PC-9 (cell line): ENCODE measurements at regions not wholly inside any gene's neighbourhood (a gene's known extent, or its start where the extent isn't known, plus 50 kb on each side); places are given as distances from the start of the nearest gene placed in this dataset.

Source experiments
- BruUV-seq: library from RNA; stranded (reverse); fragments of 400-500 nt; replicated peaks from 2 replicates; lab custom pipeline; 2021; lab: Mats Ljungman, UMichigan
- CTCF ChIA-PET: fragments of 300-600 bp; sonication (Branson Sonifier 250); formaldehyde crosslinking; loops from one replicate; lab custom pipeline; 2022; ENCODE audit warnings: antibody characterized with exemption; lab: Charles Lee
- POLR2A ChIA-PET: fragments of 300-600 bp; sonication (Branson Sonifier 250); formaldehyde crosslinking; loops from one replicate; lab custom pipeline; 2022; ENCODE audit warnings: antibody characterized with exemption; ENCODE audit not compliant: unreplicated experiment; lab: Charles Lee
- DNase-seq, 2 experiments: peaks; one replicate each; pipeline versions ENCODE4 v3.0.0 to v3.0.0-alpha.2; 2015 to 2022; ENCODE audit warnings: mixed read lengths in 1 of 2
- H2AFZ ChIP-seq: fragments of 200-600 bp; sonication (generic); 2 replicates; pipeline ENCODE4 v1.8.1; 2017; ENCODE audit warnings: antibody characterized with exemption
- H3F3A ChIP-seq: fragments of 200-600 bp; sonication (generic); 2 replicates; pipeline ENCODE4 v1.8.1; 2017; ENCODE audit warnings: antibody characterized with exemption, mild to moderate bottlenecking, low read depth; ENCODE audit not compliant: insufficient read depth
- H3K27ac ChIP-seq: fragments of 200-600 bp; sonication (generic); 2 replicates; pipeline ENCODE4 v1.6.1; 2016; ENCODE audit warnings: mixed run types
- H3K27me3 ChIP-seq: fragments of 200-600 bp; sonication (generic); 2 replicates; pipeline ENCODE4 v1.6.1; 2016; ENCODE audit warnings: low read depth, mixed run types; ENCODE audit not compliant: insufficient read depth
- H3K36me3 ChIP-seq: fragments of 200-600 bp; sonication (generic); 2 replicates; pipeline ENCODE4 v1.6.1; 2016; ENCODE audit warnings: low read depth, mixed run types
- H3K4me1 ChIP-seq: fragments of 200-600 bp; sonication (generic); replicated peaks from 2 replicates; pipeline ENCODE4 v1.6.1; 2016; ENCODE audit warnings: mixed run types; ENCODE audit not compliant: insufficient read depth
- H3K4me2 ChIP-seq: fragments of 200-600 bp; sonication (generic); 2 replicates; pipeline ENCODE4 v1.6.1; 2017; ENCODE audit warnings: mixed run types
- H3K4me3 ChIP-seq: fragments of 200-600 bp; sonication (generic); 2 replicates; pipeline ENCODE4 v1.6.1; 2016; ENCODE audit warnings: mixed run types
- H3K79me2 ChIP-seq: fragments of 200-600 bp; sonication (generic); 2 replicates; pipeline ENCODE4 v1.6.1; 2017; ENCODE audit warnings: low read depth, mixed run types
- H3K9me2 ChIP-seq: fragments of 200-600 bp; sonication (generic); 2 replicates; pipeline ENCODE4 v1.8.1; 2017; ENCODE audit warnings: mild to moderate bottlenecking; ENCODE audit not compliant: insufficient read depth
- H3K9me3 ChIP-seq: fragments of 200-600 bp; sonication (generic); 2 replicates; pipeline ENCODE4 v1.8.1; 2016; ENCODE audit warnings: low read depth; ENCODE audit not compliant: insufficient read depth
- H4K20me1 ChIP-seq: fragments of 200-600 bp; sonication (generic); 2 replicates; pipeline ENCODE4 v1.8.1; 2017; ENCODE audit not compliant: insufficient read depth
- CTCF ChIP-seq: fragments of 200-600 bp; sonication (generic); conservative IDR thresholded peaks from 2 replicates; pipeline ENCODE4 v1.6.1; 2017; ENCODE audit warnings: mixed run types, antibody characterized with exemption, mild to moderate bottlenecking, moderate library complexity
- EZH2 ChIP-seq: fragments of 200-600 bp; sonication (generic); IDR thresholded peaks from 2 replicates; pipeline ENCODE4 v1.8.0; 2017; ENCODE audit warnings: antibody characterized with exemption, low read depth
- intact Hi-C: fragments of 100-400 bp; cut with micrococcal nuclease; formaldehyde crosslinking; loops from one replicate; pipeline ENCODE4 v1.10.0; 2022; ENCODE audit not compliant: unreplicated experiment

DNA sequence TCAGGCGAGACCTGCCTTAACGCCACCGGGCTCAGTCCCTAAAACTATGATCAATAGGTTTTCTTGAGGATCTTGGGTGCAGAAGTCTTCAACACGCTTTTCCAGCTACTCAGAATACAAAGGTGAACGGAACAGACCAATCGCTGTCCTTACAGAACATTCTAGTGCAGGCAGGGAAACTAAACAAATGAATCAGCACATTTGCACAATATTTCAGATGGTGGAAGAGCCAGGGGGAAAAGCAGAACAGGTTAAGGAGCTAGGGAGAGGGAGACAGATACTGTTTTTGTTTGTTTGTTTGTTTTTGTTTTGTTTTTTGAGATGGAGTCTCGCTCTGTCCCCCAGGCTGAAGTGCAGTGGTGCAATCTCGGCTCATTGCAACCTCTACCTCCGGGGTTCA, 271.1 kb downstream of the TFAP2C start:
- no peak overlapping the region for H3K4me3 ChIP-seq
- H3K9me3 ChIP-seq, result no peaks in the 10 kb centered on the region
- no peak for DNase-seq
- TF ChIP-seq EZH2 (no peak), CTCF (no peak)
- H3K36me3 ChIP-seq, result no peaks in the 10 kb centered on the region
- no peaks in the 10 kb centered on the region for H3K4me1 ChIP-seq
- H2AFZ ChIP-seq, result no peak overlapping the region
- CTCF ChIA-PET, result no interaction called here
- H3K27me3 ChIP-seq, result no peaks in the 10 kb centered on the region
- no peaks in the 10 kb centered on the region for H3K79me2 ChIP-seq
- H3K4me2 ChIP-seq, result no peak overlapping the region
- POLR2A ChIA-PET, result no interaction called here
- intact Hi-C loops, result no loop called here
- no peaks in the 10 kb centered on the region for H3K9me2 ChIP-seq
- H3F3A ChIP-seq, result no peaks in the 10 kb centered on the region
- no peaks in the 10 kb centered on the region for H4K20me1 ChIP-seq
- H3K27ac ChIP-seq, result no peak overlapping the region
- no TSS peak for BruUV-seq

GRCh38 chr20:56903421-56903820, 274.3 kb downstream of the TFAP2C start:
- ChIA-PET POLR2A (no interaction called here), CTCF (no interaction called here)
- no peaks in the 10 kb centered on the region for H4K20me1 ChIP-seq
- H3K36me3 ChIP-seq, result no peaks in the 10 kb centered on the region
- no TSS peak for BruUV-seq
- no peak overlapping the region for H3K4me2 ChIP-seq
- no peak overlapping the region for H3K27ac ChIP-seq
- no peaks in the 10 kb centered on the region for H3K4me1 ChIP-seq
- TF ChIP-seq EZH2 (no peak), CTCF (no peak)
- intact Hi-C loops, result no loop called here
- no peaks in the 10 kb centered on the region for H3K79me2 ChIP-seq
- H3K9me2 ChIP-seq, result no peaks in the 10 kb centered on the region
- no peaks in the 10 kb centered on the region for H3K9me3 ChIP-seq
- no peaks in the 10 kb centered on the region for H3K27me3 ChIP-seq
- H3K4me3 ChIP-seq, result no peak overlapping the region
- H3F3A ChIP-seq, result no peaks in the 10 kb centered on the region
- no peak for DNase-seq
- no peak overlapping the region for H2AFZ ChIP-seq

DNA sequence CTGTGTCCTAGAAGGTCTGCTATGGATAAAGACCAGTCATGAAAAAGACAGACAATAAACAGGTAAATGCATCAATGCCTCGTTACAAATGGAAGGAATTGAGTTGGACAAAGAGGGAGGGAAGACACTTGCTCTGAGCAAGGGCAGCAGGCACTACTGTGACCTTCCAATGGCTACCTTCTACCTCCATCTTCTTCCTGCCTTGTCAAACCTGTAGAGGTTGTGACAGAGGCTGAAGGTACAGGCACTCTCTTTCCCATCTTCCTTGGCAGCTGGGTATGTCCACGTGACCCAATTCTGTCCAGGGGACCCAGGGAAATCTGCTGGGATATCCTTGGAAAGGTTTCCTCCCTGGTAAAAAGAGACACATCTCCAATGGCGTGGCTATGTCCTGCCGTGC, 274.8 kb downstream of the TFAP2C start:
- H3K36me3 ChIP-seq, result no peaks in the 10 kb centered on the region
- no peak for DNase-seq
- H4K20me1 ChIP-seq, result no peaks in the 10 kb centered on the region
- no peaks in the 10 kb centered on the region for H3K79me2 ChIP-seq
- no peak overlapping the region for H2AFZ ChIP-seq
- no peaks in the 10 kb centered on the region for H3K9me2 ChIP-seq
- H3K27ac ChIP-seq, result no peak overlapping the region
- H3K4me1 ChIP-seq, result no peaks in the 10 kb centered on the region
- POLR2A ChIA-PET, result no interaction called here
- H3K4me3 ChIP-seq, result no peak overlapping the region
- H3K4me2 ChIP-seq, result no peak overlapping the region
- H3K27me3 ChIP-seq, result no peaks in the 10 kb centered on the region
- no peaks in the 10 kb centered on the region for H3K9me3 ChIP-seq
- CTCF ChIA-PET, result no interaction called here
- TF ChIP-seq CTCF, result no peak
- intact Hi-C loops, result no loop called here
- H3F3A ChIP-seq, result no peaks in the 10 kb centered on the region
- BruUV-seq, result no TSS peak
